ENCODE measurements at regions not wholly inside any gene's neighbourhood (a gene's known extent, or its start where the extent isn't known, plus 50 kb on each side); places are given as distances from the start of the nearest gene placed in this dataset.

DNA sequence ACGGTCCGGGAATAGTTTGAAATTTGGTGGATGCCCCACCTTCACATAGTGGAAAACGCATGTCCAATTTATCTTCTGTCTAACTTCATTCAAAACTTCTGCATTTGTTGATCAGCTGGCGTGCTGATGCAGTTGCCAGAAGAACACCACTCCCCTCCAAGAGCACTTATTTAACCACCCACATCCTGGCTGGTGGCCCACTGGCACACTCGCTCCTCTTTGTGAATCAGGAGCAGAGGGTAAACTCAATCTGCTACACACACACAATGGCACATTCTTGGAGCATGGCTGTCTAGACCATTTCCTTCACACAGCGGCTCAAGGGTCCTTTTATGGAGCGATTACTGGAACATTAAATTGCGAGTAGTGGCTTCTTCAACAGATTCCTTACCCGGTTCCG, 55.1 kb upstream of the CEP162 start:
- H3K4me2 ChIP-seq (ENCODE audit: low read depth, low read length, poor library complexity, severe bottlenecking) = no peak overlapping the region
- no peaks in the 10 kb centered on the region for H3F3A ChIP-seq (ENCODE audit: low read depth)
- no peak overlapping the region for H3K9ac ChIP-seq (ENCODE audit: low read depth, low read length, poor library complexity, severe bottlenecking)
- TF ChIP-seq EZH2phosphoT487 (IDR thresholded peaks at IDR 0.05; ENCODE audit: borderline replicate concordance) = no peak
- TF ChIP-seq CTCF (conservative IDR thresholded peaks at IDR 0.05; ENCODE audit: low read length) = no peak
- H3K4me3 ChIP-seq (ENCODE audit: low read length, poor library complexity, severe bottlenecking) = no peak overlapping the region
- no peaks in the 10 kb centered on the region for H3K4me1 ChIP-seq (ENCODE audit: insufficient read depth, low read length, poor library complexity, severe bottlenecking)
- no peak overlapping the region for H2AFZ ChIP-seq (ENCODE audit: low read length)
- no peaks in the 10 kb centered on the region for H4K20me1 ChIP-seq (ENCODE audit: insufficient read depth, low read length, poor library complexity, severe bottlenecking)
- no peaks in the 10 kb centered on the region for H3K36me3 ChIP-seq (ENCODE audit: insufficient read depth, low read length)
- no peaks in the 10 kb centered on the region for H3K9me3 ChIP-seq (ENCODE audit: insufficient read depth, low read depth, low read length)
- no peaks in the 10 kb centered on the region for H3K79me2 ChIP-seq (ENCODE audit: insufficient read depth, low read length)
- H3K9me2 ChIP-seq (replicated peaks; ENCODE audit: low read depth, low read length) = no peaks in the 10 kb centered on the region
- H3K27me3 ChIP-seq (ENCODE audit: insufficient read depth, low read length, poor library complexity, severe bottlenecking) = no peaks in the 10 kb centered on the region

GRCh38 chr6:84280639-84281038, 53.2 kb upstream of the CEP162 start:
- H3K9ac ChIP-seq (ENCODE audit: low read depth, low read length, poor library complexity, severe bottlenecking) = no peak overlapping the region
- H3K9me3 ChIP-seq (ENCODE audit: insufficient read depth, low read depth, low read length) = no peaks in the 10 kb centered on the region
- TF ChIP-seq CTCF (conservative IDR thresholded peaks at IDR 0.05; ENCODE audit: low read length) = no peak
- TF ChIP-seq EZH2phosphoT487 (IDR thresholded peaks at IDR 0.05; ENCODE audit: borderline replicate concordance) = no peak
- H3K4me2 ChIP-seq (ENCODE audit: low read depth, low read length, poor library complexity, severe bottlenecking) = no peak overlapping the region
- H3K27me3 ChIP-seq (ENCODE audit: insufficient read depth, low read length, poor library complexity, severe bottlenecking) = no peaks in the 10 kb centered on the region
- H3K9me2 ChIP-seq (replicated peaks; ENCODE audit: low read depth, low read length) = no peaks in the 10 kb centered on the region
- no peaks in the 10 kb centered on the region for H3K36me3 ChIP-seq (ENCODE audit: insufficient read depth, low read length)
- H3F3A ChIP-seq (ENCODE audit: low read depth) = no peaks in the 10 kb centered on the region
- H2AFZ ChIP-seq (ENCODE audit: low read length) = no peak overlapping the region
- H3K4me1 ChIP-seq (ENCODE audit: insufficient read depth, low read length, poor library complexity, severe bottlenecking) = no peaks in the 10 kb centered on the region
- H3K4me3 ChIP-seq (ENCODE audit: low read length, poor library complexity, severe bottlenecking) = no peak overlapping the region
- no peaks in the 10 kb centered on the region for H4K20me1 ChIP-seq (ENCODE audit: insufficient read depth, low read length, poor library complexity, severe bottlenecking)
- H3K79me2 ChIP-seq (ENCODE audit: insufficient read depth, low read length) = no peaks in the 10 kb centered on the region

DNA sequence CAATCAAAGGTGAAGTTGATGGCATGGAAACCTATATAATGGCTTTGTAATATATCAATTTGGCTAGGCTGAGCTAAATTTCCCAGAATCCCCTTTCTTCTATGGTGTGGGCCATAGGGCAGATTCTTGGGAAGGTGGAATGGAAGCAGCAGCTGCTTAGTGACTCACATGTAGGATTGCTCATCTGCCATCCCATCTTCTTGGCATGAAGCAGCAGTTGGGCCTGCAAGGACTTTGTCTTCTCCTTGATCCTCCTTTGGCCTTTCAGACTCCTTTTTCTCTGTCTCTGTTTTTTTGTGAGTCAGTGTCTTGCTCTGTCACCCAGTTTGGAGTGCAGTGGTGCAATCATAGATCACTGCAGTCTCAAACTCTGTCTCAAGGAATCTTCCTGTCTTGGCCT, 52.6 kb upstream of the CEP162 start:
- H3K4me1 ChIP-seq (ENCODE audit: insufficient read depth, low read length, poor library complexity, severe bottlenecking) = no peaks in the 10 kb centered on the region
- no peak overlapping the region for H3K9ac ChIP-seq (ENCODE audit: low read depth, low read length, poor library complexity, severe bottlenecking)
- H2AFZ ChIP-seq (ENCODE audit: low read length) = no peak overlapping the region

More for the DNA sequence above, 52.6 kb upstream of the CEP162 start:
- Histone ChIP-seq H4K20me1 (ENCODE audit: insufficient read depth, low read length, poor library complexity, severe bottlenecking) (no peaks in the 10 kb centered on the region), H3K4me2 (ENCODE audit: low read depth, low read length, poor library complexity, severe bottlenecking) (no peak overlapping the region), H3K9me2 (replicated peaks; ENCODE audit: low read depth, low read length) (no peaks in the 10 kb centered on the region), H3K79me2 (ENCODE audit: insufficient read depth, low read length) (no peaks in the 10 kb centered on the region), H3F3A (ENCODE audit: low read depth) (no peaks in the 10 kb centered on the region), H3K27me3 (ENCODE audit: insufficient read depth, low read length, poor library complexity, severe bottlenecking) (no peaks in the 10 kb centered on the region), H3K9me3 (ENCODE audit: insufficient read depth, low read depth, low read length) (no peaks in the 10 kb centered on the region), H3K4me3 (ENCODE audit: low read length, poor library complexity, severe bottlenecking) (no peak overlapping the region), H3K36me3 (ENCODE audit: insufficient read depth, low read length) (no peaks in the 10 kb centered on the region)
- TF ChIP-seq EZH2phosphoT487 (IDR thresholded peaks at IDR 0.05; ENCODE audit: borderline replicate concordance) = no peak
- no peak for TF ChIP-seq CTCF (conservative IDR thresholded peaks at IDR 0.05; ENCODE audit: low read length)
